ENCODE measurements at regions not wholly inside any gene's neighbourhood (a gene's known extent, or its start where the extent isn't known, plus 50 kb on each side); places are given as distances from the start of the nearest gene placed in this dataset.
"Not testable (repeated sequence)": the region's sequence is repeated elsewhere in the genome, so short reads cannot be mapped to it uniquely, and the experiment has no call there.

DNA sequence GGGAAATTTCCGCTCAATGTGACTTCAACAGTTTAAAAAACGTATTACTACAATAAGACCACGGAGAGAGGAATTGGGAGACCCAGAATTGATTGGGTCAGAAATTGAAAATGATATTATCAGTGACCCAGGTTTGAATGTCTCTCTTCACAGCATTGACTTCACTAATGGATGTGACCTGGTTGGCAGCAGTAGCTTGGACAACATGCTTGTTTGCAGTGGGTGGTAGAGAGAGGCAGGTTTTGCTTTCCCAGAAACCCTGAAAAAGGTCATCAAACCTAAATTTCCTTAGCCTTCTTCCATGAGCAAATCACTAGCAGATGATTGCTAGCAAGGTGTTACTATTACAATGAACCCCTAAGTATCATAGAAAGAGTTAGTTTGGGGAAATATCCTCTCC, 89.7 kb upstream of the ANTXRL start:
- H3K36me3 ChIP-seq = no peaks in the 10 kb centered on the region
- H3K27ac ChIP-seq = no peak overlapping the region
- no peak for DNase-seq
- intact Hi-C loops (cut with DNase I; ENCODE audit: low total_unique reads) = no loop called here
- H3K27me3 ChIP-seq = no peaks in the 10 kb centered on the region
- TF ChIP-seq, protein P1, sequence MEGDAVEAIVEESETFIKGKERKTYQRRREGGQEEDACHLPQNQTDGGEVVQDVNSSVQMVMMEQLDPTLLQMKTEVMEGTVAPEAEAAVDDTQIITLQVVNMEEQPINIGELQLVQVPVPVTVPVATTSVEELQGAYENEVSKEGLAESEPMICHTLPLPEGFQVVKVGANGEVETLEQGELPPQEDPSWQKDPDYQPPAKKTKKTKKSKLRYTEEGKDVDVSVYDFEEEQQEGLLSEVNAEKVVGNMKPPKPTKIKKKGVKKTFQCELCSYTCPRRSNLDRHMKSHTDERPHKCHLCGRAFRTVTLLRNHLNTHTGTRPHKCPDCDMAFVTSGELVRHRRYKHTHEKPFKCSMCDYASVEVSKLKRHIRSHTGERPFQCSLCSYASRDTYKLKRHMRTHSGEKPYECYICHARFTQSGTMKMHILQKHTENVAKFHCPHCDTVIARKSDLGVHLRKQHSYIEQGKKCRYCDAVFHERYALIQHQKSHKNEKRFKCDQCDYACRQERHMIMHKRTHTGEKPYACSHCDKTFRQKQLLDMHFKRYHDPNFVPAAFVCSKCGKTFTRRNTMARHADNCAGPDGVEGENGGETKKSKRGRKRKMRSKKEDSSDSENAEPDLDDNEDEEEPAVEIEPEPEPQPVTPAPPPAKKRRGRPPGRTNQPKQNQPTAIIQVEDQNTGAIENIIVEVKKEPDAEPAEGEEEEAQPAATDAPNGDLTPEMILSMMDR (IDR thresholded peaks at IDR 0.05) = no peak
- no peak overlapping the region for H3K4me3 ChIP-seq
- H3K4me1 ChIP-seq = no peaks in the 10 kb centered on the region
- no peaks in the 10 kb centered on the region for H3K9me3 ChIP-seq

DNA sequence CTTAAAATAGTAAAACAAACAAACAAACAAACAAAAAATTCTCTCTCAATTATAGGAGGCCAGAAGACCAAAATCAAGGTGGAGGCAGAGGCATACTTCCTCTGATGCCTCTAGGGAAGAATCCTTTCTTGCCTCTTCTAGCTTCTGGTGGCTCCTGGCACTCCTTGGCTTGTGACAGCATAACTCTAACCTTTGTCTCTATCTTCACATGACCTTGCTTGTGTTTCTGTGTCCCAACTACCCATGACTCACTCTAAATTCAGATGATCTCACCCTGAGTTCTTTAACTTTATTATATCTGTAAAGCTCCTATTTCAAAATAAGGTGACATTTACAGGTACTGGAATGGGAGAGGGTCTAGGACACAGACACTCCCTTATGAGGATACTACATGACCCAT, 88.3 kb upstream of the ANTXRL start:
- intact Hi-C loops (cut with DNase I; ENCODE audit: low total_unique reads) = no loop called here
- TF ChIP-seq, protein P1 (IDR thresholded peaks at IDR 0.05) = no peak
- Histone ChIP-seq H3K27ac (no peak overlapping the region), H3K27me3 (no peaks in the 10 kb centered on the region), H3K36me3 (no peaks in the 10 kb centered on the region), H3K9me3 (no peaks in the 10 kb centered on the region), H3K4me3 (no peak overlapping the region), H3K4me1 (no peaks in the 10 kb centered on the region)
- DNase-seq = no peak

DNA sequence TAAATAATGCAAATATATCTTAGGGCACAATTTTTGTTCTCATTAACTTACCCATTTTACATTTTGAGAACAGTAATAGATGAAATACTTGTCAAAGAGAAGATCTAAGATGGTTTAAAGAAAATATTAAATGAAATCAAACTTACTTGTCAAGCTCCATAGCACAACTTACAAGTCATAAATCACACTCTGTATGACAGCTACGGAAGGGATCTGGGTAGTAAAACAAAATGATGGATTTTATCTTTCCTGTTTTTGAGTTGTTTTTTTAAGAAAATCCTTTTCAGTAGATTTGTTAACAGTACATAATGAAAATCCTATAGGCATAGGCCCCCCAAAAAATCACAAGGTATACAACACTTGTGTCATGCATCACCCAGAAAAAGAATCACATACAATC, 84.4 kb upstream of the ANTXRL start:
- DNase-seq; H3K27me3 ChIP-seq; H3K4me3 ChIP-seq; intact Hi-C loops (cut with DNase I; ENCODE audit: low total_unique reads); H3K9me3 ChIP-seq; H3K4me1 ChIP-seq; H3K27ac ChIP-seq; H3K36me3 ChIP-seq: not testable (repeated sequence)

DNA sequence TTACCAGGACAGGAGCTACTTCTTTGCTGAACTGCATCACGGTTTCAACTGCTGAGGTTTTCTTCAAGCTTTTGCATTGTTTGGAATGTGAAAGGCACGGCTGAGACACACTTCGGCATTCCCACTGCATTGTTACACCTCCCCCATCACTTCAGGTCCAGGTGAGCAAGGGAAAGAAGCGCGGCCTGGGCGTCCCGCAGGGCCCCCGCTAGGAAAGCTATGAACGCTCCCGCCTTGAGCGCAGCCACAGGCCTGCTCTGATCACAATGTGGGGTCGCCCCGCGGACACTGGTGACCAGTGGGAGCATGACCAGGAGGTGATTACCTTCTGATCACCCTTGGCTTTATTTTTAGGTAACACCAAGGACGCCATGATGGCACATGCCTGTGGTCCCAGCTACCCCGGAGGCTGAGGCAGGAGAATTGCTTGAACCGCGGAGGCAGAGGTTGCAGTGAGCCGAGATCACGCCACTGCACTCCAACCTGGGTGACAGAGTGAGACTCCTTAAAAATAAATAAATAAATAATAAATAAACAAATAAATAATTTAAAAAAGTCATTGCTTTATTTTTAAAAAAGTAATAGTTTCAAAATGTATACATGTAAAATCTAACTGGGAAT, 82.2 kb upstream of the ANTXRL start:
- H3K9me3 ChIP-seq; H3K27me3 ChIP-seq; intact Hi-C loops (cut with DNase I; ENCODE audit: low total_unique reads); H3K4me1 ChIP-seq; H3K4me3 ChIP-seq; H3K36me3 ChIP-seq; H3K27ac ChIP-seq; DNase-seq: not testable (repeated sequence)

DNA sequence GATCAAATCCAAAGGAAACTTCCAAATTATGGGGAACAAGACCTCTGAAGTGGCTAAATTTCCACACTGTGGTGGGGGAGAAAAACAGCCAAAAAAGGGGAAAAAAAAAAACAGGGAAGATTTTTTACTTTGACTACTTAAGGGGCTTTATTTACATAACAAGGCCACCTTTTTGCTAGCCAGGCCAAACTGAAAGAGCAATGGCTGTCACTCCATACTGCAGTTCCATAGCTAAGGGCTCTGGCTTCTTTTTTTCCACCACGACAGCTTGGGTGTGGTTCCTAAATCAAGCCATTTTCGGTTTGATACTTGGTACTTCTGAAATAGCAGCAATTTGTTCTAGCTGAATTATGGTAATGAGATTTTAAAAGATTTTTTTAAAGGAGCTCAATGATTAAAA, 76.4 kb upstream of the ANTXRL start:
- H3K36me3 ChIP-seq; intact Hi-C loops (cut with DNase I; ENCODE audit: low total_unique reads): not testable (repeated sequence)

DNA sequence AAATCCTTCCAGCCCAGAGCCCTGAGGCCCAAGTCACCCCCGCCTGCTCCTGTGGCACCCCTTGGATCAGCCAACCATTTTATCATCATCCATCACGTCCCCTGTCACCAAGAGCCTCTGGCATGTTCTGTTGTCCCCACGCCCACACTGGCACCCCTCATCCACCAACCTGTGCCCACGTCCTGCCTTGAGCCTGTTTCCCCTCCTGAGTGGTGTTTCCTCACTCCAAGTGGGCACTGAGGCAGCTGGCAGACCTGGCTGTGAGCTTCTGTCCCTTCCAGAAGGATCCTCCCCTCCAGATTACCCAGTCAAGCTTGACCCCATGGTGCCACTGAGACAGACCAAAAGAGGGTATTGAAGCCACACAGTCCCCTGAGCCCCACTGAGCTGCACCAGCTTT, 71.4 kb upstream of the ANTXRL start:
- TF ChIP-seq, protein P1 (IDR thresholded peaks at IDR 0.05) = no peak
- Histone ChIP-seq H3K4me3 (no peak overlapping the region), H3K36me3 (no peaks in the 10 kb centered on the region), H3K27ac (no peak overlapping the region), H3K9me3 (no peaks in the 10 kb centered on the region), H3K27me3 (peaks cover 0 to 14% of the 10 kb centered on the region in 2 donors), H3K4me1 (no peaks in the 10 kb centered on the region)
- DNase-seq = peak in 1 of 2 donors; percentile 60
- intact Hi-C loops (cut with DNase I; ENCODE audit: low total_unique reads) = no loop called here

More for the DNA sequence above, 76.4 kb upstream of the ANTXRL start:
- H3K4me3 ChIP-seq, H3K27me3 ChIP-seq, H3K9me3 ChIP-seq, H3K4me1 ChIP-seq, H3K27ac ChIP-seq, DNase-seq: not testable (repeated sequence)

DNA sequence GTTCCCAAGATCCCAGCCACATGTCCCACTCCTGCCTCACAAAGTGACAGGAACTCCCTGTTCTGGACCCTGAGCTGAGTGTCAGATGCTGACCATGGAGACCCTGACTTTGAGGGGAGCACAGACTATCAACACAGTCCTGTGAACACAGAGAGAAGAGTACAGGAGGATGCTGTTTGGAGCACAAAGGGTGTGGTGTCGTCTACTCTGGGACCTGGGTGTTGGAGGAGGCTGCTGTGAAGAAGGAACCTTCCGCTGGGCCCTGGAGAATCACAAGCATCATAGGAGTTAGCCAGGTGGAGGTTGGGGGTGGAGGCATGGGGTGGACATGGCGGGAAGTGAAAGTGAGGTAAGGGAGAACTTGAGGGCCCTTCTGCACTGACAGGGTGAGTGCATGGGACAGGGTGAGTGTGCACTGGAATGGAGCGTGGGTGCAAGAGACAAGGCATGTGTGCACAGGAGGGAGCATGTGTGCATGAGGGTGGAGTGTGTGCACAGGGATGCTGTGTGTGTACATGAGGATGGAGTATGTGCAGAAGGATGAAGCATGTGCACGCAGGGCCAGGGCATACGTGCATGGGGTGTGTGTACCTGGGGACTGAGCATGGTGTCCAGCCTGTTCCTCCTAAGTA, 70.7 kb upstream of the ANTXRL start:
- TF ChIP-seq, protein P1 (IDR thresholded peaks at IDR 0.05) = no peak
- peaks cover 0 to 14% of the 10 kb centered on the region in 2 donors for H3K27me3 ChIP-seq
- no peaks in the 10 kb centered on the region for H3K4me1 ChIP-seq
- no peak overlapping the region for H3K27ac ChIP-seq
- H3K4me3 ChIP-seq = no peak overlapping the region
- no peaks in the 10 kb centered on the region for H3K36me3 ChIP-seq
- no peak for DNase-seq
- H3K9me3 ChIP-seq = no peaks in the 10 kb centered on the region
- intact Hi-C loops (cut with DNase I; ENCODE audit: low total_unique reads) = no loop called here

Measured in tibial artery (tissue), 4 donors.